ENCODE measurements at regions not wholly inside any gene's neighbourhood (a gene's known extent, or its start where the extent isn't known, plus 50 kb on each side); places are given as distances from the start of the nearest gene placed in this dataset.

- TF ChIP-seq CTCF (IDR thresholded peaks at IDR 0.05) = no peak
- no peak for TF ChIP-seq REST (IDR thresholded peaks at IDR 0.05; ENCODE audit: insufficient read depth in 1 of 2, low read depth in 2 of 2, low read length in 1 of 2)
Measured at GRCh38 chrX:122344816-122345215, 839.3 kb upstream of the GRIA3 start.

All from Panc1 (cell line).